ENCODE measurements at regions not wholly inside any gene's neighbourhood (a gene's known extent, or its start where the extent isn't known, plus 50 kb on each side); places are given as distances from the start of the nearest gene placed in this dataset.

DNA sequence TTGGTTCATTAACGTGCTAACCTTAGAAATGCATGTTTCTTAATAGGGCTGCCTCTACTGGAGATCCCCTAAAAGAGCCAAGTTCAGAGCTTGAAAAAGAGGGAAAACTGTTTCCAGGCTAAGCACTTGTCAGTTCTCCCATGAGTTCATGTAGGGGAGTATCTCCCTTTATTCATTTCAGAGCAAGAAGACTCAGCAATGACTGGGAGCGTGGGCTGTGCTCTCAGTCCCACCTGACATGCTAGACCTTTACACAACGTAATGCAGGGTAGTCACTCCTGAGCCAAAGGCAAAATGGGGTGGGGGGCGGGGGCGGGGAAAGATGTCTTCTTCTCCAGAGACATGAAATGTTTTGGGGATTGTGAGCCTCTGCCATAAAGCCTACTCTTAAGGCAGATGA lies 420.1 kb upstream of the MCTP2 start:
- Histone ChIP-seq H3K79me2 (ENCODE audit: control insufficient read depth in 1 of 2, insufficient read depth in 2 of 2, low read length in 2 of 2) (no peaks in the 10 kb centered on the region), H4K20me1 (replicated peaks in 1 of 2; ENCODE audit: control insufficient read depth in 1 of 2, insufficient read depth in 2 of 2, low read length in 2 of 2) (no peaks in the 10 kb centered on the region), H2BK12ac (ENCODE audit: low read depth, low read length) (no peak overlapping the region), H3K56ac (replicated peaks; ENCODE audit: insufficient read length, low read depth, low read length) (no peak overlapping the region), H4K5ac (ENCODE audit: insufficient read length, low read depth, low read length) (no peak overlapping the region), H2BK20ac (ENCODE audit: low read length) (no peak overlapping the region), H3K27me3 (replicated peaks in 1 of 4; ENCODE audit: control insufficient read depth in 3 of 4, extremely low read depth in 1 of 4, insufficient read depth in 3 of 4, low read length in 3 of 4) (no peaks in the 10 kb centered on the region), H2BK15ac (ENCODE audit: low read length) (no peak overlapping the region), H2AK5ac (ENCODE audit: low read depth, low read length) (no peak overlapping the region), H2BK5ac (ENCODE audit: low read depth, low read length) (no peak overlapping the region), H4K8ac (ENCODE audit: extremely low read depth, insufficient read depth, low read length) (no peak overlapping the region), H3K23ac (ENCODE audit: insufficient read length) (no peak overlapping the region), H3K4me3 (ENCODE audit: extremely low read depth in 1 of 4, insufficient read depth in 2 of 4, low read depth in 3 of 4, low read length in 4 of 4) (no peak overlapping the region), H3K79me1 (ENCODE audit: low read depth, low read length) (no peaks in the 10 kb centered on the region), H3K9me3 (ENCODE audit: insufficient read depth in 2 of 2, low read depth in 1 of 2, low read length in 1 of 2) (no peaks in the 10 kb centered on the region), H2AFZ (ENCODE audit: low read length) (no peak overlapping the region), H2BK120ac (replicated peaks; ENCODE audit: low read depth, low read length) (no peak overlapping the region), H3K23me2 (ENCODE audit: low read depth, low read length) (no peaks in the 10 kb centered on the region), H3K18ac (ENCODE audit: extremely low read depth, low read length) (no peak overlapping the region), H3K4me1 (replicated peaks in 1 of 4; ENCODE audit: control insufficient read depth in 3 of 4, insufficient read depth in 4 of 4, low read length in 3 of 4) (no peaks in the 10 kb centered on the region; a peak in 1 of 7 replicates), H3K36me3 (ENCODE audit: control insufficient read depth in 2 of 4, insufficient read depth in 4 of 4, low read length in 3 of 4) (no peaks in the 10 kb centered on the region), H3K4ac (replicated peaks; ENCODE audit: insufficient read length, low read depth, low read length) (no peak overlapping the region), H3K9ac (replicated peaks in 1 of 4; ENCODE audit: extremely low read depth in 1 of 4, low read depth in 3 of 4, low read length in 3 of 4) (no peak overlapping the region), H3K14ac (ENCODE audit: insufficient read length) (no peak overlapping the region), H3K27ac (ENCODE audit: low read depth, low read length) (no peak overlapping the region), H3K4me2 (ENCODE audit: insufficient read depth in 1 of 2, low read depth in 2 of 2, low read length in 2 of 2) (no peak overlapping the region), H4K91ac (replicated peaks; ENCODE audit: insufficient read length, low read length) (no peak overlapping the region)
- no peak for FAIRE-seq
- no peak for DNase-seq (ENCODE audit: low read depth in 1 of 2, low spot score in 2 of 2)
- ChIA-PET CTCF (ENCODE audit: partially characterized antibody) (no interaction called here), POLR2A (ENCODE audit: partially characterized antibody) (no interaction called here)
- TF ChIP-seq, protein P1, sequence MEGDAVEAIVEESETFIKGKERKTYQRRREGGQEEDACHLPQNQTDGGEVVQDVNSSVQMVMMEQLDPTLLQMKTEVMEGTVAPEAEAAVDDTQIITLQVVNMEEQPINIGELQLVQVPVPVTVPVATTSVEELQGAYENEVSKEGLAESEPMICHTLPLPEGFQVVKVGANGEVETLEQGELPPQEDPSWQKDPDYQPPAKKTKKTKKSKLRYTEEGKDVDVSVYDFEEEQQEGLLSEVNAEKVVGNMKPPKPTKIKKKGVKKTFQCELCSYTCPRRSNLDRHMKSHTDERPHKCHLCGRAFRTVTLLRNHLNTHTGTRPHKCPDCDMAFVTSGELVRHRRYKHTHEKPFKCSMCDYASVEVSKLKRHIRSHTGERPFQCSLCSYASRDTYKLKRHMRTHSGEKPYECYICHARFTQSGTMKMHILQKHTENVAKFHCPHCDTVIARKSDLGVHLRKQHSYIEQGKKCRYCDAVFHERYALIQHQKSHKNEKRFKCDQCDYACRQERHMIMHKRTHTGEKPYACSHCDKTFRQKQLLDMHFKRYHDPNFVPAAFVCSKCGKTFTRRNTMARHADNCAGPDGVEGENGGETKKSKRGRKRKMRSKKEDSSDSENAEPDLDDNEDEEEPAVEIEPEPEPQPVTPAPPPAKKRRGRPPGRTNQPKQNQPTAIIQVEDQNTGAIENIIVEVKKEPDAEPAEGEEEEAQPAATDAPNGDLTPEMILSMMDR (IDR thresholded peaks at IDR 0.05; ENCODE audit: control extremely low read depth in 1 of 3, insufficient read depth in 1 of 3, low read depth in 1 of 3, low read length in 3 of 3), result no peak
- TF ChIP-seq SIN3A (conservative IDR thresholded peaks at IDR 0.05 in 1 of 2, IDR thresholded peaks at IDR 0.05 in 1 of 2; ENCODE audit: low read depth in 1 of 2, low read length in 2 of 2), result no peak
- TF ChIP-seq SP1 (IDR thresholded peaks at IDR 0.05; ENCODE audit: low read depth, low read length), result no peak
- TF ChIP-seq TAF7 (optimal IDR thresholded peaks at IDR 0.05; ENCODE audit: borderline replicate concordance, low read depth, low read length), result no peak
- no peak for TF ChIP-seq SP2 (IDR thresholded peaks at IDR 0.05; ENCODE audit: low read length)
- no peak for TF ChIP-seq RBBP5 (IDR thresholded peaks at IDR 0.05; ENCODE audit: borderline replicate concordance, low read depth, low read length)
- WGBS, 2 experiments (ENCODE audit: extremely low coverage in 1 of 2, insufficient coverage in 1 of 2, insufficient read length in 1 of 2, insufficient replicate concordance in 2 of 2, low coverage in 1 of 2, low lambda C conversion rate in 2 of 2, missing lambda C conversion rate in 1 of 2), result 95% methylated on average over 3 of the region's 5 CpGs; no CpG with 5 or more reads in 1 of the 2 experiments

Data from H1 (cell line).